Neural cell (in vitro differentiated cells): ENCODE measurements at regions not wholly inside any gene's neighbourhood (a gene's known extent, or its start where the extent isn't known, plus 50 kb on each side); places are given as distances from the start of the nearest gene placed in this dataset.

Experiments used
- H2AFZ ChIP-seq: fragments of 200-600, 300-800 bp; sonication (generic), shearing (Covaris generic); 2 replicates; pipeline ENCODE4 v1.6.0; 2014; ENCODE audit warnings: low read depth, mild to moderate bottlenecking, antibody characterized with exemption, low read length, moderate library complexity
- H3F3A ChIP-seq: fragments of 200-600 bp; shearing (Covaris generic); 2 replicates; pipeline ENCODE4 v1.6.1; 2016; ENCODE audit warnings: mild to moderate bottlenecking, moderate library complexity, mixed read lengths, antibody characterized with exemption, low read length; ENCODE audit not compliant: insufficient read depth, poor library complexity, severe bottlenecking
- H3K27ac ChIP-seq: fragments of 200-600, 300-800 bp; sonication (generic), shearing (Covaris generic); 2 replicates; pipeline ENCODE4 v1.5.1; 2014; ENCODE audit warnings: mild to moderate bottlenecking, low read length, moderate library complexity
- H3K27me3 ChIP-seq: fragments of 300-800, 200-600 bp; sonication (generic), shearing (Covaris generic); 2 replicates; pipeline ENCODE4 v1.6.0; 2014; ENCODE audit warnings: mild to moderate bottlenecking, low read depth, low read length, moderate library complexity; ENCODE audit not compliant: insufficient read depth
- H3K36me3 ChIP-seq: fragments of 300-800, 200-600 bp; sonication (generic), shearing (Covaris generic); 2 replicates; pipeline ENCODE4 v1.5.1; 2014; ENCODE audit warnings: mild to moderate bottlenecking, antibody characterized with exemption, low read length, moderate library complexity; ENCODE audit not compliant: insufficient read depth
- H3K4me2 ChIP-seq: fragments of 300-800, 200-600 bp; sonication (generic), shearing (Covaris generic); 2 replicates; pipeline ENCODE4 v1.6.0; 2014; ENCODE audit warnings: mild to moderate bottlenecking, low read length
- H3K4me3 ChIP-seq: fragments of 300-800, 200-600 bp; sonication (generic), shearing (Covaris generic); 2 replicates; pipeline ENCODE4 v1.5.1; 2014; ENCODE audit warnings: mild to moderate bottlenecking, low read length, moderate library complexity
- H3K79me2 ChIP-seq: fragments of 200-600 bp; shearing (Covaris generic); replicated peaks from 2 replicates; pipeline ENCODE4 v1.6.0; 2014; ENCODE audit warnings: mild to moderate bottlenecking, low read length, moderate library complexity; ENCODE audit not compliant: insufficient read depth
- H3K9ac ChIP-seq: fragments of 300-800, 200-600 bp; sonication (generic), shearing (Covaris generic); 2 replicates; pipeline ENCODE4 v1.6.1; 2016; ENCODE audit warnings: mild to moderate bottlenecking, low read length, mixed read lengths
- H3K9me2 ChIP-seq: fragments of 200-600 bp; shearing (Covaris generic); 2 replicates; pipeline ENCODE4 v1.6.1; 2016; ENCODE audit warnings: mild to moderate bottlenecking, low read length, mixed read lengths; ENCODE audit not compliant: insufficient read depth
- H3K9me3 ChIP-seq: fragments of 200-600, 300-800 bp; sonication (generic), shearing (Covaris generic); 2 replicates; pipeline ENCODE4 v1.6.1; 2016; ENCODE audit warnings: mild to moderate bottlenecking, mixed run types, low read length, moderate library complexity, mixed read lengths
- H4K20me1 ChIP-seq: fragments of 200-600 bp; shearing (Covaris generic); 2 replicates; pipeline ENCODE4 v1.6.1; 2016; ENCODE audit warnings: mild to moderate bottlenecking, mixed run types; ENCODE audit not compliant: insufficient read depth
- CTCF ChIP-seq: fragments of 450-650 bp; IDR thresholded peaks from 2 replicates; pipeline ENCODE4 v1.5.1; 2014; ENCODE audit warnings: antibody characterized with exemption, mild to moderate bottlenecking, moderate library complexity; ENCODE audit not compliant: poor library complexity, severe bottlenecking
- EP300 ChIP-seq: fragments of 450-650 bp; conservative IDR thresholded peaks from 2 replicates; pipeline ENCODE4 v1.6.1; 2014; ENCODE audit warnings: antibody characterized with exemption, mild to moderate bottlenecking, moderate library complexity; ENCODE audit not compliant: poor library complexity, severe bottlenecking
- EZH2 ChIP-seq: fragments of 200-600, 300-800 bp; shearing (Covaris generic), sonication (generic); IDR thresholded peaks from 2 replicates; pipeline ENCODE4 v1.6.1; 2014; ENCODE audit warnings: antibody characterized with exemption, low read length, borderline replicate concordance, mild to moderate bottlenecking; ENCODE audit not compliant: insufficient read depth, poor library complexity, severe bottlenecking
- MXI1 ChIP-seq: fragments of 450-650 bp; conservative IDR thresholded peaks from 2 replicates; pipeline ENCODE4 v1.6.1; 2014; ENCODE audit warnings: antibody characterized with exemption, mild to moderate bottlenecking; ENCODE audit not compliant: poor library complexity, severe bottlenecking
- POLR2AphosphoS5 ChIP-seq: IDR thresholded peaks from 2 replicates; pipeline ENCODE4 v1.6.1; 2012
- RAD21 ChIP-seq: fragments of 450-650 bp; conservative IDR thresholded peaks from 2 replicates; pipeline ENCODE4 v1.6.1; 2014; ENCODE audit warnings: antibody characterized with exemption, mild to moderate bottlenecking, moderate library complexity
- SMC3 ChIP-seq: fragments of 450-650 bp; conservative IDR thresholded peaks from 2 replicates; pipeline ENCODE4 v1.6.1; 2014; ENCODE audit warnings: antibody characterized with exemption, mild to moderate bottlenecking, moderate library complexity; ENCODE audit not compliant: poor library complexity
- TAF1 ChIP-seq: IDR thresholded peaks from 2 replicates; pipeline ENCODE4 v1.6.1; 2012; ENCODE audit warnings: low read depth
- TF ChIP-seq, protein P1 (sequence below): IDR thresholded peaks from 2 replicates; pipeline ENCODE4 v1.6.1; 2012; ENCODE audit warnings: borderline replicate concordance

DNA sequence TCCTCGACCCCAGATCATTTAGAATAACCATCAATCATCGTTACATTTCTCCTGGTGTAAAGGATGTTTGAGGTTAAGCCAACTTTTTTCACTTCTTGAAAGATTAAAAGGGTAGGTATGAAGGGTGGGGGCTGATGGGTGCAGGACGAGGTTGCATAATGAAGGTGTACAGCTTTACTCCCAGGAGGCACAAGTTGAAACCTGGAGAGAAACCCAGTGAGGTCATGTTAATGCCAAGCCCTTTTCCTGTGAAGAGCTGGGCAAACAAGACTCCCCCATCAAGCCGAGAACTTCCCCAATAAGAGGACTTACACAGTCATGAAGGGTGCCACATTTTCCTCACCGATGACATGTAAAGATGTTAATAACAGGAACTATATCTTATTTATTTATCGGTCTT lies 84.3 kb downstream of the FZD10 start:
- H3K27me3 ChIP-seq: no peaks in the 10 kb centered on the region
- no peaks in the 10 kb centered on the region for H3K9me2 ChIP-seq
- no peaks in the 10 kb centered on the region for H3K79me2 ChIP-seq
- no peak overlapping the region for H3K9ac ChIP-seq
- no peak for TF ChIP-seq CTCF
- TF ChIP-seq TAF1: no peak
- TF ChIP-seq, protein P1, sequence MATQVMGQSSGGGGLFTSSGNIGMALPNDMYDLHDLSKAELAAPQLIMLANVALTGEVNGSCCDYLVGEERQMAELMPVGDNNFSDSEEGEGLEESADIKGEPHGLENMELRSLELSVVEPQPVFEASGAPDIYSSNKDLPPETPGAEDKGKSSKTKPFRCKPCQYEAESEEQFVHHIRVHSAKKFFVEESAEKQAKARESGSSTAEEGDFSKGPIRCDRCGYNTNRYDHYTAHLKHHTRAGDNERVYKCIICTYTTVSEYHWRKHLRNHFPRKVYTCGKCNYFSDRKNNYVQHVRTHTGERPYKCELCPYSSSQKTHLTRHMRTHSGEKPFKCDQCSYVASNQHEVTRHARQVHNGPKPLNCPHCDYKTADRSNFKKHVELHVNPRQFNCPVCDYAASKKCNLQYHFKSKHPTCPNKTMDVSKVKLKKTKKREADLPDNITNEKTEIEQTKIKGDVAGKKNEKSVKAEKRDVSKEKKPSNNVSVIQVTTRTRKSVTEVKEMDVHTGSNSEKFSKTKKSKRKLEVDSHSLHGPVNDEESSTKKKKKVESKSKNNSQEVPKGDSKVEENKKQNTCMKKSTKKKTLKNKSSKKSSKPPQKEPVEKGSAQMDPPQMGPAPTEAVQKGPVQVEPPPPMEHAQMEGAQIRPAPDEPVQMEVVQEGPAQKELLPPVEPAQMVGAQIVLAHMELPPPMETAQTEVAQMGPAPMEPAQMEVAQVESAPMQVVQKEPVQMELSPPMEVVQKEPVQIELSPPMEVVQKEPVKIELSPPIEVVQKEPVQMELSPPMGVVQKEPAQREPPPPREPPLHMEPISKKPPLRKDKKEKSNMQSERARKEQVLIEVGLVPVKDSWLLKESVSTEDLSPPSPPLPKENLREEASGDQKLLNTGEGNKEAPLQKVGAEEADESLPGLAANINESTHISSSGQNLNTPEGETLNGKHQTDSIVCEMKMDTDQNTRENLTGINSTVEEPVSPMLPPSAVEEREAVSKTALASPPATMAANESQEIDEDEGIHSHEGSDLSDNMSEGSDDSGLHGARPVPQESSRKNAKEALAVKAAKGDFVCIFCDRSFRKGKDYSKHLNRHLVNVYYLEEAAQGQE: no peak
- TF ChIP-seq EZH2: no peak
- no peak overlapping the region for H3K27ac ChIP-seq
- H3F3A ChIP-seq: no peaks in the 10 kb centered on the region
- H3K36me3 ChIP-seq: no peaks in the 10 kb centered on the region
- H3K4me2 ChIP-seq: no peak overlapping the region
- H3K4me3 ChIP-seq: no peak overlapping the region
- no peak overlapping the region for H2AFZ ChIP-seq
- no peaks in the 10 kb centered on the region for H4K20me1 ChIP-seq
- H3K9me3 ChIP-seq: no peaks in the 10 kb centered on the region

- TF ChIP-seq EP300 (no peak), SMC3 (no peak), CTCF (no peak), POLR2AphosphoS5 (no peak), MXI1 (no peak), EZH2 (no peak), RAD21 (no peak), TAF1 (no peak)
- TF ChIP-seq, protein P1: no peak
- no peak overlapping the region for H3K9ac ChIP-seq
- H3K27me3 ChIP-seq: no peaks in the 10 kb centered on the region
- no peak overlapping the region for H3K4me3 ChIP-seq
- H3K36me3 ChIP-seq: no peaks in the 10 kb centered on the region
- no peaks in the 10 kb centered on the region for H3K9me2 ChIP-seq
- no peak overlapping the region for H3K4me2 ChIP-seq
- no peaks in the 10 kb centered on the region for H4K20me1 ChIP-seq
- H3K79me2 ChIP-seq: no peaks in the 10 kb centered on the region
- no peaks in the 10 kb centered on the region for H3F3A ChIP-seq
- H3K27ac ChIP-seq: no peak overlapping the region
- no peak overlapping the region for H2AFZ ChIP-seq
- no peaks in the 10 kb centered on the region for H3K9me3 ChIP-seq
Observed at GRCh38 chr12:130247634-130248237, 85.5 kb downstream of the FZD10 start.
